ENCODE measurements at regions not wholly inside any gene's neighbourhood (a gene's known extent, or its start where the extent isn't known, plus 50 kb on each side); places are given as distances from the start of the nearest gene placed in this dataset.
"Not testable (repeated sequence)": the region's sequence is repeated elsewhere in the genome, so short reads cannot be mapped to it uniquely, and the experiment has no call there.

DNA sequence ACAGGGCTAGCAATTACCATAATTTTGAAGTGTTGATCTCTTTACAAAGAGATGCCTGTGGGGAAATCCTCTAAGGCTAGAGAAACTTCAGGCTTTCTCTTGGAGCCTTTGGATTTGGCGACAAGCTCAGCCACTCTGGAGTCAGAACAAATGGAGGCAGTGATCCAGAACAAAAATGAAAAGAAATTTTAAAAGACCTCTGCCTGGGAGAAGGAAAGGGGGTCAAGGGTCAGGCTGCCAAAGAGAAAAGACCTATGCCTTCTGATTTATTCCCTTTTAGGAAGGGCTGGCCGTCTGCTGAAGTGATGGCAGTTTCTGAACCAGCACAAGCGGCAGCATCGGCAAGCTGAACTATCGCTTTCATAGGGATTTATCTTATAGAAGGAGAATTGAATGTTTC is 140.8 kb upstream of the SFRP2 start:
- no peak for DNase-seq

DNA sequence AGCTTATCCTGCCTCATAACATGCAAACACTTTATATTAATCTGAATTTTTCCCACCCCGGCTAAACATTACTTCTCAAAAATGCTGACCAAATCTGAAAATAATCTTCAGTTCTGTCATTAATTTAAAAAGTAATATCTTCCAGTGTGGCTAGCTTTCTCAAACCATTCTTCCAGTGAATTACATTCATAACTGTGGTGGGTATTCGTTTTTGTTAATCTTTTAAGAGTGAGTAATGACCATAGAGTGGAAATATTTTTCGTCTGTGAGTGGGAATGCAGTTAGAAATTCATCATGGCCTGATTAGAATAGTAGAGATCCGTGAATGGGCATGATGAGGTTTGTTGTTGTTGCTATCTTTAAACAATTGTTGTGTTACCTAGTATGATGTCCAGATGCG is 138.6 kb upstream of the SFRP2 start:
- DNase-seq: peak; percentile 44

DNA sequence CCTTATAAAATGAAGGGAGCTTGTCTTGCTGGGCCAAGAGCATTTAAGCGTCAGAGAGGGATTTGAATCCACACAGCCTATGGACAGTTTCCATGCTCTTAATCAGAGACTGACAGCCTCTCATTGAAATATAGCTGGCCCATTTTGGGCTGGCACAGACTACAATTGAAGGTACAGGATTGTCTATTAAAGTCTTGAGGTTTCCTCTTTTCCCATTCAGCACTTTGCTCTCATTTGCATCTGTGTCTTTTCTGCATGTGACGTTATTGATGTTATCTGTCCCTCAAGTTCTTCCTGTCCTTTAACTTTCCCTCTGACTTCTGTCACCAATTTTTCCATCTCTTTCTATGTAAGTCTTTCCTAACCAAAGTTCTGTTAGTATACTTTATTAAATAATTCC is 133.3 kb upstream of the SFRP2 start:
- DNase-seq: no peak

DNA sequence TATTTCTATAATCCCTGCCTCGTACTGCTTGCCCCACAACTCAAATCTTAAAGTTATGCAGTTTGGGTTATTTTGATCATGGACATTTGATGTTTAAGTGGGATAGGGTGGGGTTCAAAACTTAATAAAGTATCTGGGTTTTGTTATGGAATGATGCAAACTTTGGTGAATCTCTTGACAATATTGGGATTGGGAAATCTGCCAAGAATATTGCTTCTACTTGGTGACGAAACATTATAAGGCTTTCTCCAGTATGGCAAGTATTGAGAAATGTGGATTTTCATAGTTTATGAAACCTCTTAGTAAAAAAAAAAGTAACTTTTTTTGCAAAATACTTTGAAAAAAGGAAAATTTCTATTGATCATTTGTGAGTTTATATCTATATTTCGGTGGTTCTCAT is 130.8 kb upstream of the SFRP2 start:
- DNase-seq: no peak

- no peak for DNase-seq
Measured at GRCh38 chr4:153916273-153916755, 127.4 kb upstream of the SFRP2 start.

- DNase-seq: no peak
Measured at GRCh38 chr4:153912301-153912700, 123.4 kb upstream of the SFRP2 start.

GRCh38 chr4:153909672-153910071 is 120.8 kb upstream of the SFRP2 start:
- peak; percentile 13 for DNase-seq

DNA sequence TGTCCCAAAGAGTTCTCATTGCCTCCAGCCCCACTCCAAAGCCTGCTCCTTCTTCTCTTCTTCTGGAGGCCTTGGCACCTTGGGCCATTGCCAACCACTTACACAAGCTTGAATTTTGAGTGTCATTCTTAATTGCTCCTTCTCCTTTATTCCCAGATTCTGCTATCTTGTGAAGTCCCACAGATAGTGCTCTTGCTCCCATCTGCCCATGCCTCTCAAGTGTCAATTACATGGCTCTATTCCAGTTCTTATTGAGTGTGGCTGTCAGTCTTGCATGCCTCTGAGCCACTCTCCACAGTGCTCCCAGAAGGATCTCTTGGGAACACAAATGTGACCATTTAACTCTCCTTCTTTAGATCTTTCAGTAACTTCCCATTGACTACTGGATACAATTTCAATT is 117.3 kb upstream of the SFRP2 start:
- no peak for DNase-seq

GRCh38 chr4:153905231-153905630 is 116.3 kb upstream of the SFRP2 start:
- no peak for DNase-seq

GRCh38 chr4:153904011-153904410 is 115.1 kb upstream of the SFRP2 start:
- no peak for DNase-seq

DNA sequence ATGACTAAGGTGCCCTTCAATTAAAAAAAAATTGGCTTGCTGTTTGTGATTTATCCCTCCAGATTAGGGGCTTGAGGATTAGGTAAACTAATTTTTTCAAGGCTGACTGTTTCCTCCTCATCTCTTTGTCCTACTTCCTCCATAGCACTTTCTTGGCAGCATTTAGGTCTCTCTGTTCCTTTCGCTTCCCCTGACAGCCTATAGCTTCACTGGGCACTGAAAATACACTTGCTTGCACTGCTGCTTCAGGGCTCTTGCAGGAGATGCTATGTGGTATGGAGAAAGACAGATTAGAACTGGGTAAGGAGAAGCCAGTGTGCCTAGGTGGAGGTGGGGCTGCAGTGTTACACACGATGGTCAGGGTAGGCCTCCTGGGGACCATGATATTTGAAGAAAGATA is 112.3 kb upstream of the SFRP2 start:
- DNase-seq: no peak

- no peak for DNase-seq
Measured at GRCh38 chr4:153900426-153900825, 111.5 kb upstream of the SFRP2 start.

DNA sequence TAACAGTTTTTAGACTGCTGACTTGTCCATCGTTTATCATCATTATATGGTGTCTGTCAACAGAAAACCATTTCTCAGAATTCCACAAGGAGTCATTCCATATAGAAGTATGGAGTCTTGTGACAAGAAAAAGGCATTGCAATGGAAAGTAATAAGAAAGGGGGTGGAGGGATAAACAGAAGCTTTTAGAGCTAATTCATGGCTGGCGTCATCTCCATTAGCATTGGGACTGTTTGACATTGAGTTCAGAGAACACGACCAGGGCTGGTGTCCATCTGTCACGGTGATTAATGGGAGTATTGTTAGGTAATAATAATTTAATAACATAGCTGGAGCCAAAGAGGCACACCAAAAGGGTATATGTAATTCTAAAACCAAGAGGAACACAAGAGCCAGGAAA is 101.9 kb upstream of the SFRP2 start:
- no peak for DNase-seq

DNA sequence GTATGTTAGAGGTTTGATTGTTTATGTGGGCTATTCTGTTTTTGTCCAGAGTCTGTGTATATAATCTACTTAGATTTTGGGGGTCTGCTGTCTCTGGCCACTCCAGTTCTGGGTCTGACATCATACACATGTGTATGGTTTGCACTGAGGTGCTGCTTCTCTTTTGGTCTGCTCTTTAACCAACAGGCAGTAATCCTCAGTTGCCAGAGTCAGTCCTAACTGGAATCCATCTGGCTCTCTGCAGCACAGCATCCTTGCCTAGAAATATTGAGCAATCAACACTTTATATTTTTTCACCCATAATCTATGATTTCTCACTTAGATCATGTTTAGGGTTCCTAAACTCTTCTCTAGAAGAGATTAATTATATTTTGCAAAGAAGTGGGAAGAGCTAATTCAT is 98.3 kb upstream of the SFRP2 start:
- DNase-seq: no peak

DNA sequence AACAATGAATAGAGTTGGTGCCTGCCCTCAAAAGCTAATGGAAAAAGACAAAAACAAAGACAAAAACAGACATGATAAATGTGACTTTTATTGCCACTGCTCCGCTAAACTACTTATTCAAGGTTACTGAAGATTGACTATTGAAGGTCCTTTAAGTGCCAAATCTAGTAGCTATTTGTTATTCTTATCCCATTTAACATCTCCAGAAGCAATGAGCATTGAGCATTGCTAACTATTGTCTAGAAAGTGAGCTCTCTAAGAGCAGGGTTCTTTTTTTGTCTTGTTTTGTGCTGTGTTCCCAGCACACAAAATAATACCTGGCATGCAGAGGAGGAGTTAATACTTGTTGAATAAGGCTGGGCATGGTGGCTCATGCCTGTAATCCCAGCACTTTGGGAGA is 95.4 kb upstream of the SFRP2 start:
- no peak for DNase-seq

GRCh38 chr4:153880983-153881382 is 92.1 kb upstream of the SFRP2 start:
- DNase-seq: no peak

DNA sequence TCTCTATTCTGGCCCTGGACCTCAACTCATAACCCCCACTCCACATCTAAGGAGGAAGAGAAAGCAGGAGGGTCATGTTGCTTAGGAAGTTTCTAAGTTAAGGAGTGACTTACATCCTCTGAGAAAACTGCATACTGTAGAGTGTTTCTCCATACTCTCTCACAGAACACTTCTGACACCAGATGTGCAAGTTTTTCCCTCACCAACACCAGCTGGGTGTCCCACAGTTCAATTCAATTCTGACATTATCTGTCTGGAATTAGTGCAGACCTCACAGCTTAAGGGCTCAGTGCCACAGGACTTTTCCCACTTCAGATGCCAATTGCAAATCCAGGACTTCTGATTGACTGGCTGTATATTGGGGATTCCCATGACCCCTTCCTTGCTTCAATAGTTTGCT is 89.0 kb upstream of the SFRP2 start:
- no peak for DNase-seq

- no peak for DNase-seq
Measured at GRCh38 chr4:153873741-153874140, 84.9 kb upstream of the SFRP2 start.

DNA sequence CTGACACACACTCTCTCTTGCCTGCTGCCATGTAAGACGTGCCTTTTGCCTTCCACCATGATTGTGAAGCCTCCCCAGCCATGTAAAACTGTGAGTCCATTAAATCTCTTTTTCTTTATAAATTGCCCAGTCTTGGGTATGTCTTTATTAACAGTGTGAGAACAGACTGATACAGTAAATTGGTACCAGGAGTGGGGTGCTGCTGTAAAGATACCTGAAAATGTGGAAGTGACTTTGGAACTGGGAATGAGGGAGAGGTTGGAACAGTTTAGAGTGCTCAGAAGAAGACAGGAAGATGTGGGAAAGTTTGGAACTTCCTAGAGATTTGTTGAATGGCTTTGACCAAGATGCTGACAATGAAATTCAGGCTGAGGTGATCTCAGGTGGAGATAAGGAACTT is 77.9 kb upstream of the SFRP2 start:
- DNase-seq: not testable (repeated sequence)

GRCh38 chr4:153852501-153852900 is 63.6 kb upstream of the SFRP2 start:
- no peak for DNase-seq

GRCh38 chr4:153850533-153851280 is 61.8 kb upstream of the SFRP2 start:
- DNase-seq: no peak

GRCh38 chr4:153844144-153844543 is 55.3 kb upstream of the SFRP2 start:
- no peak for DNase-seq

Data from kidney glomerular epithelial cell (primary cell).